LNCaP clone FGC (cell line): ENCODE measurements at regions not wholly inside any gene's neighbourhood (a gene's known extent, or its start where the extent isn't known, plus 50 kb on each side); places are given as distances from the start of the nearest gene placed in this dataset.

Experiments used
- DNase-seq: peaks from one replicate; pipeline ENCODE4 v3.0.0-alpha.2; 2011; ENCODE audit warnings: low read depth
- H3K4me3 ChIP-seq: 2 replicates; pipeline ENCODE4 v1.5.1; 2011; ENCODE audit warnings: mild to moderate bottlenecking, low read depth, low read length, control low read depth
- CTCF ChIP-seq: IDR thresholded peaks from 2 replicates; pipeline ENCODE4 v1.5.1; 2012; ENCODE audit warnings: mild to moderate bottlenecking; ENCODE audit not compliant: control insufficient read depth, insufficient read depth; ENCODE audit errors: extremely low read depth

- H3K4me3 ChIP-seq = no peak overlapping the region
- DNase-seq = no peak
- no peak for TF ChIP-seq CTCF
Observed at GRCh38 chr21:18877917-18878316, 474.3 kb upstream of the TMPRSS15 start.

DNA sequence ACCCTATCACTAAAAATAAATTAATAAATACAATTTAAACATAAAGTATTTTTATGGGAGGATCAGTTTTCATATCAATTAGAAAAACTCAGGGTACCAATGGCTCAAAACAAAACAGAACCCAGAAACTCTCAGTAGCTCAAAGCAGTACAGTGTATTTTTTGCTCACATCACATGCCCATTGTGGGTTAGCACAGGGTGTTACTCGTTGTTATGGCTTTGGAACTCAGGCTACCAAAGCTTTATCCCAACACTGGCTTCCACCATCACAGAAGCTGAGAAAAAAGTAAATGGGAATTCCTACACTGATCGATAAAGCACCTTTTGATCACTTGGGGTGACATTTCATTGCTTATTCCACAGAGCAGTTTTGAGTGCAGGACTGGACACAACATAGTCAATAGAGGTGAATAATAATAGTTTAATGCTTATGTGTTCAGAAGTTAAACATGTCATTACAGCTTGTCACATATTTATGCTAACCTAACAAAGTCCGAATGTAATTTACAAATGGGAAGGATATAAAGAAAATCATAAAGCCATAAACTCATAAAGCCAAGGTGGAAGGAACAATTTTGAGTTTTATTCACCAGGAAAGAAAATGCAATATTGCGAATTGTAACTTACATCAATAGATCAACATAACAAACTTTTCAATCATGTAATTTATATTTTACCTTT is 484.5 kb upstream of the TMPRSS15 start:
- no peak overlapping the region for H3K4me3 ChIP-seq
- no peak for DNase-seq
- no peak for TF ChIP-seq CTCF

GRCh38 chr21:18893406-18893805 is 489.8 kb upstream of the TMPRSS15 start:
- H3K4me3 ChIP-seq = no peak overlapping the region
- DNase-seq = no peak
- no peak for TF ChIP-seq CTCF

GRCh38 chr21:18894387-18894786 is 490.8 kb upstream of the TMPRSS15 start:
- DNase-seq = peak; percentile 13
- TF ChIP-seq CTCF = no peak
- H3K4me3 ChIP-seq = no peak overlapping the region

DNA sequence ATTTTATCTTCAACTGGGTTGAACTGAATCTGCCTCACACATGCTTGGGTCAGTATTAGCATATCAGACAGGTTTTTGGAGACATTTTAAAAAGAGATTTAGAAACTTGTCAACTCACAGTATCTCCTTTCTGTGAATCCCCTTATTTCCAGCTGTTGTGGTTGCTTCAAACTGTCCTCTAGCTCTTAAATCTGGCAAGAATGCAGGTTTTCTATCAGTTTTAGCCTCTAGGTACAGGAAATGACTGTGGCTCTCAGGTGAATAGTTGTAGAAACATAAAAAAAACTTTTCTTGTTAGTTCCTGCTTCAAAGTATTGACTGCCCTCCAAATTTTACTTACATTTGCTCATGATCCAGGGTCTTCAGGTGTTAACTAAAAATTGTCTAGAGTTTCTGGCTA is 495.7 kb upstream of the TMPRSS15 start:
- TF ChIP-seq CTCF = no peak
- H3K4me3 ChIP-seq = no peak overlapping the region
- no peak for DNase-seq

DNA sequence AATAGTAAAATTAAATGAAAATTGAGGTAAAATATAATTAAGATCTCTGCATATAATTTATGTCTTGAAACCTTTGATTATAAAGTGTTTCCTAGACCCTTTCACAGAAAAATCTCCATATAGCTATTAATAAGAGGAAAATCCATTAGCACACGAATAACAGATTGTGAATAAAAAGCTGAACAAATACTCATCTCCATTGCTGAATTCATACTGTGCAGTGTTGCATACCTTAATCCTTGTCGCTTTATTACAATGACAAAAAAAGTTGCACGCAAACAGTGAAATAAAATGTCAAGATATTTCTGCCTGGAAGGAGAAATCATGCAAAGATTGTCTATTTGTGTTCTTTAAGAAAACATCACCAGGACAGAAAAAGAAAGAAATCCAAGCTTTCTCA is 499.1 kb upstream of the TMPRSS15 start:
- H3K4me3 ChIP-seq = no peak overlapping the region
- TF ChIP-seq CTCF = no peak

GRCh38 chr21:18907076-18907475 is 503.5 kb upstream of the TMPRSS15 start:
- TF ChIP-seq CTCF = no peak
- no peak for DNase-seq
- H3K4me3 ChIP-seq = no peak overlapping the region

More for the DNA sequence above, 499.1 kb upstream of the TMPRSS15 start:
- no peak for DNase-seq
